ENCODE measurements at regions not wholly inside any gene's neighbourhood (a gene's known extent, or its start where the extent isn't known, plus 50 kb on each side); places are given as distances from the start of the nearest gene placed in this dataset.

- Histone ChIP-seq H3K9me3 (ENCODE audit: low read length) (no peaks in the 10 kb centered on the region), H3K4me3 (ENCODE audit: low read depth in 1 of 2, low read length in 2 of 2) (no peak overlapping the region), H3K36me3 (ENCODE audit: insufficient read depth, low read length) (no peaks in the 10 kb centered on the region), H3K27me3 (ENCODE audit: control insufficient read depth in 1 of 2, insufficient read depth in 2 of 2, low read length in 2 of 2) (no peaks in the 10 kb centered on the region), H3K9ac (ENCODE audit: low read length) (no peak overlapping the region), H3K4me1 (ENCODE audit: insufficient read depth, low read length) (no peaks in the 10 kb centered on the region), H3K27ac (ENCODE audit: low read depth, low read length) (no peak overlapping the region)
Measured at GRCh38 chr10:113236998-113237397, 287.0 kb downstream of the TCF7L2 start.

GRCh38 chr10:113239566-113240350, 289.7 kb downstream of the TCF7L2 start:
- Histone ChIP-seq H3K9me3 (ENCODE audit: low read length) (no peaks in the 10 kb centered on the region), H3K4me1 (ENCODE audit: insufficient read depth, low read length) (no peaks in the 10 kb centered on the region), H3K9ac (ENCODE audit: low read length) (no peak overlapping the region), H3K4me3 (ENCODE audit: low read depth in 1 of 2, low read length in 2 of 2) (no peak overlapping the region), H3K36me3 (ENCODE audit: insufficient read depth, low read length) (no peaks in the 10 kb centered on the region), H3K27ac (ENCODE audit: low read depth, low read length) (no peak overlapping the region), H3K27me3 (ENCODE audit: control insufficient read depth in 1 of 2, insufficient read depth in 2 of 2, low read length in 2 of 2) (no peaks in the 10 kb centered on the region)

- H3K4me1 ChIP-seq (ENCODE audit: insufficient read depth, low read length), result no peaks in the 10 kb centered on the region
- H3K4me3 ChIP-seq (ENCODE audit: low read depth in 1 of 2, low read length in 2 of 2), result no peak overlapping the region
- H3K27ac ChIP-seq (ENCODE audit: low read depth, low read length), result no peak overlapping the region
- no peaks in the 10 kb centered on the region for H3K36me3 ChIP-seq (ENCODE audit: insufficient read depth, low read length)
- no peak overlapping the region for H3K9ac ChIP-seq (ENCODE audit: low read length)
- H3K27me3 ChIP-seq (ENCODE audit: control insufficient read depth in 1 of 2, insufficient read depth in 2 of 2, low read length in 2 of 2), result no peaks in the 10 kb centered on the region
- H3K9me3 ChIP-seq (ENCODE audit: low read length), result no peaks in the 10 kb centered on the region
Measured at GRCh38 chr10:113240736-113241135, 290.7 kb downstream of the TCF7L2 start.

- no peaks in the 10 kb centered on the region for H3K27me3 ChIP-seq (ENCODE audit: control insufficient read depth in 1 of 2, insufficient read depth in 2 of 2, low read length in 2 of 2)
- H3K27ac ChIP-seq (ENCODE audit: low read depth, low read length), result no peak overlapping the region
- no peaks in the 10 kb centered on the region for H3K9me3 ChIP-seq (ENCODE audit: low read length)
- H3K4me3 ChIP-seq (ENCODE audit: low read depth in 1 of 2, low read length in 2 of 2), result no peak overlapping the region
- H3K9ac ChIP-seq (ENCODE audit: low read length), result no peak overlapping the region
- no peaks in the 10 kb centered on the region for H3K4me1 ChIP-seq (ENCODE audit: insufficient read depth, low read length)
- no peaks in the 10 kb centered on the region for H3K36me3 ChIP-seq (ENCODE audit: insufficient read depth, low read length)
Measured at GRCh38 chr10:113241599-113242360, 291.7 kb downstream of the TCF7L2 start.

- H3K9me3 ChIP-seq (ENCODE audit: low read length), result no peaks in the 10 kb centered on the region
- no peaks in the 10 kb centered on the region for H3K27me3 ChIP-seq (ENCODE audit: control insufficient read depth in 1 of 2, insufficient read depth in 2 of 2, low read length in 2 of 2)
- no peak overlapping the region for H3K9ac ChIP-seq (ENCODE audit: low read length)
- H3K36me3 ChIP-seq (ENCODE audit: insufficient read depth, low read length), result no peaks in the 10 kb centered on the region
- no peak overlapping the region for H3K27ac ChIP-seq (ENCODE audit: low read depth, low read length)
- H3K4me1 ChIP-seq (ENCODE audit: insufficient read depth, low read length), result no peaks in the 10 kb centered on the region
- H3K4me3 ChIP-seq (ENCODE audit: low read depth in 1 of 2, low read length in 2 of 2), result no peak overlapping the region
Measured at GRCh38 chr10:113243311-113243710, 293.3 kb downstream of the TCF7L2 start.

GRCh38 chr10:113244750-113245149, 294.7 kb downstream of the TCF7L2 start:
- Histone ChIP-seq H3K27ac (ENCODE audit: low read depth, low read length) (no peak overlapping the region), H3K36me3 (ENCODE audit: insufficient read depth, low read length) (no peaks in the 10 kb centered on the region), H3K9me3 (ENCODE audit: low read length) (no peaks in the 10 kb centered on the region), H3K4me1 (ENCODE audit: insufficient read depth, low read length) (no peaks in the 10 kb centered on the region), H3K4me3 (ENCODE audit: low read depth in 1 of 2, low read length in 2 of 2) (no peak overlapping the region), H3K9ac (ENCODE audit: low read length) (no peak overlapping the region), H3K27me3 (ENCODE audit: control insufficient read depth in 1 of 2, insufficient read depth in 2 of 2, low read length in 2 of 2) (no peaks in the 10 kb centered on the region)

GRCh38 chr10:113245286-113245685, 295.2 kb downstream of the TCF7L2 start:
- H3K4me3 ChIP-seq (ENCODE audit: low read depth in 1 of 2, low read length in 2 of 2), result no peak overlapping the region
- H3K36me3 ChIP-seq (ENCODE audit: insufficient read depth, low read length), result no peaks in the 10 kb centered on the region
- no peak overlapping the region for H3K9ac ChIP-seq (ENCODE audit: low read length)
- H3K27me3 ChIP-seq (ENCODE audit: control insufficient read depth in 1 of 2, insufficient read depth in 2 of 2, low read length in 2 of 2), result no peaks in the 10 kb centered on the region
- no peak overlapping the region for H3K27ac ChIP-seq (ENCODE audit: low read depth, low read length)
- H3K9me3 ChIP-seq (ENCODE audit: low read length), result no peaks in the 10 kb centered on the region
- no peaks in the 10 kb centered on the region for H3K4me1 ChIP-seq (ENCODE audit: insufficient read depth, low read length)

GRCh38 chr10:113247050-113247449, 297.0 kb downstream of the TCF7L2 start:
- no peak overlapping the region for H3K27ac ChIP-seq (ENCODE audit: low read depth, low read length)
- H3K36me3 ChIP-seq (ENCODE audit: insufficient read depth, low read length), result no peaks in the 10 kb centered on the region
- H3K4me1 ChIP-seq (ENCODE audit: insufficient read depth, low read length), result no peaks in the 10 kb centered on the region
- H3K9me3 ChIP-seq (ENCODE audit: low read length), result no peaks in the 10 kb centered on the region
- no peak overlapping the region for H3K9ac ChIP-seq (ENCODE audit: low read length)
- no peak overlapping the region for H3K4me3 ChIP-seq (ENCODE audit: low read depth in 1 of 2, low read length in 2 of 2)
- H3K27me3 ChIP-seq (ENCODE audit: control insufficient read depth in 1 of 2, insufficient read depth in 2 of 2, low read length in 2 of 2), result no peaks in the 10 kb centered on the region

GRCh38 chr10:113252650-113253618, 299.9 kb upstream of the HABP2 start:
- no peak overlapping the region for H3K4me3 ChIP-seq (ENCODE audit: low read depth in 1 of 2, low read length in 2 of 2)
- H3K9me3 ChIP-seq (ENCODE audit: low read length), result no peaks in the 10 kb centered on the region
- H3K27ac ChIP-seq (ENCODE audit: low read depth, low read length), result no peak overlapping the region
- no peaks in the 10 kb centered on the region for H3K36me3 ChIP-seq (ENCODE audit: insufficient read depth, low read length)
- H3K27me3 ChIP-seq (ENCODE audit: control insufficient read depth in 1 of 2, insufficient read depth in 2 of 2, low read length in 2 of 2), result no peaks in the 10 kb centered on the region
- no peak overlapping the region for H3K9ac ChIP-seq (ENCODE audit: low read length)
- H3K4me1 ChIP-seq (ENCODE audit: insufficient read depth, low read length), result peaks cover 7% of the 10 kb centered on the region

- Histone ChIP-seq H3K9ac (ENCODE audit: low read length) (no peak overlapping the region), H3K27me3 (ENCODE audit: control insufficient read depth in 1 of 2, insufficient read depth in 2 of 2, low read length in 2 of 2) (no peaks in the 10 kb centered on the region), H3K4me3 (ENCODE audit: low read depth in 1 of 2, low read length in 2 of 2) (no peak overlapping the region), H3K36me3 (ENCODE audit: insufficient read depth, low read length) (no peaks in the 10 kb centered on the region), H3K27ac (ENCODE audit: low read depth, low read length) (no peak overlapping the region), H3K9me3 (ENCODE audit: low read length) (no peaks in the 10 kb centered on the region), H3K4me1 (ENCODE audit: insufficient read depth, low read length) (no peaks in the 10 kb centered on the region)
Measured at GRCh38 chr10:113259576-113260226, 293.2 kb upstream of the HABP2 start.

GRCh38 chr10:113261161-113261560, 291.7 kb upstream of the HABP2 start:
- Histone ChIP-seq H3K9me3 (ENCODE audit: low read length) (no peaks in the 10 kb centered on the region), H3K4me3 (ENCODE audit: low read depth in 1 of 2, low read length in 2 of 2) (no peak overlapping the region), H3K27me3 (ENCODE audit: control insufficient read depth in 1 of 2, insufficient read depth in 2 of 2, low read length in 2 of 2) (no peaks in the 10 kb centered on the region), H3K9ac (ENCODE audit: low read length) (no peak overlapping the region), H3K36me3 (ENCODE audit: insufficient read depth, low read length) (no peaks in the 10 kb centered on the region), H3K4me1 (ENCODE audit: insufficient read depth, low read length) (no peaks in the 10 kb centered on the region), H3K27ac (ENCODE audit: low read depth, low read length) (no peak overlapping the region)

All from muscle layer of colon (tissue), 2 donors.